ENCODE measurements at regions not wholly inside any gene's neighbourhood (a gene's known extent, or its start where the extent isn't known, plus 50 kb on each side); places are given as distances from the start of the nearest gene placed in this dataset.

GRCh38 chrX:16496175-16496574 lies 153.8 kb upstream of the S100G start:
- TF ChIP-seq CTCF (IDR thresholded peaks at IDR 0.05; ENCODE audit: poor library complexity): no peak
- no peak for TF ChIP-seq EZH2 (IDR thresholded peaks at IDR 0.05; ENCODE audit: borderline replicate concordance)
- no peak for TF ChIP-seq EZH2phosphoT487 (IDR thresholded peaks at IDR 0.05; ENCODE audit: low read depth, severe bottlenecking, unreplicated experiment)
